ENCODE measurements at regions not wholly inside any gene's neighbourhood (a gene's known extent, or its start where the extent isn't known, plus 50 kb on each side); places are given as distances from the start of the nearest gene placed in this dataset.
"Not testable (repeated sequence)": the region's sequence is repeated elsewhere in the genome, so short reads cannot be mapped to it uniquely, and the experiment has no call there.

DNA sequence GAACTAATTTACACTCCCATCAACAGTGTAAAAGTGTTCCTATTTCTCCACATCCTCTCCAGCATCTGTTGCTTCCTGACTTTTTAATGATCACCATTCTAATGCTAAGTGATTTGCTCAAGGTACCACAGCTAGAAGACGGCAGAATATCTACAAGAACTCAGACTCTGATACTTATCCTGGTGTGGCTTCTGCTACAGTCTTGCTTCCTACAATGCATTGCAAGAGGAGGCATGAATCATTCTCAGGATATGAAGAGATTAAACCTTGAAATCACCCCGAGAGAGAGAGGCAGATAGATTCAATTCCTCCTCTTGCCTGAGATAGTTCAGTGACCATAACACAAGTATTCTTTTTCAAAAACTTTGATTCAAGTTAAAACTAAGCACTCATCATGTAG lies 306.4 kb downstream of the TBC1D4 start:
- no peak for DNase-seq

GRCh38 chr13:75175097-75175496 lies 306.9 kb downstream of the TBC1D4 start:
- not testable (repeated sequence) for DNase-seq

DNA sequence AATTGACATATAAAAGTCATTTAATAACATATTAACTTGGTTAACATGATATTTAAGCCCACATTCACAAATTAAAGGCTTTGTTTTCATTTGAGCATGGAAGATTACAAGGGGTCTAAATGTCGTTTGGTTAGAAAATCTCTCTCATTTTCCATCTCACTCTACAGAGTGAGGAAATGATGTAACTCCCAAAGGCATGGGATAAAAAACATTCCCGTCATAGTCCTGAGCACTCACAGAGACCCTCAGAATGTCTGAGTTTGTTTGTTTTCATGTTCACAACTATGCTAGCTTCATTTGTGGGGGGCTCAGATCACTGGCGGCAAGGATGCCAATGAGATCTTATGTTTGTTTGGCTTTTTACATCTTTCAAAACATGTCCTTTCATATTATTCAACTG lies 307.5 kb downstream of the TBC1D4 start:
- DNase-seq = no peak

DNA sequence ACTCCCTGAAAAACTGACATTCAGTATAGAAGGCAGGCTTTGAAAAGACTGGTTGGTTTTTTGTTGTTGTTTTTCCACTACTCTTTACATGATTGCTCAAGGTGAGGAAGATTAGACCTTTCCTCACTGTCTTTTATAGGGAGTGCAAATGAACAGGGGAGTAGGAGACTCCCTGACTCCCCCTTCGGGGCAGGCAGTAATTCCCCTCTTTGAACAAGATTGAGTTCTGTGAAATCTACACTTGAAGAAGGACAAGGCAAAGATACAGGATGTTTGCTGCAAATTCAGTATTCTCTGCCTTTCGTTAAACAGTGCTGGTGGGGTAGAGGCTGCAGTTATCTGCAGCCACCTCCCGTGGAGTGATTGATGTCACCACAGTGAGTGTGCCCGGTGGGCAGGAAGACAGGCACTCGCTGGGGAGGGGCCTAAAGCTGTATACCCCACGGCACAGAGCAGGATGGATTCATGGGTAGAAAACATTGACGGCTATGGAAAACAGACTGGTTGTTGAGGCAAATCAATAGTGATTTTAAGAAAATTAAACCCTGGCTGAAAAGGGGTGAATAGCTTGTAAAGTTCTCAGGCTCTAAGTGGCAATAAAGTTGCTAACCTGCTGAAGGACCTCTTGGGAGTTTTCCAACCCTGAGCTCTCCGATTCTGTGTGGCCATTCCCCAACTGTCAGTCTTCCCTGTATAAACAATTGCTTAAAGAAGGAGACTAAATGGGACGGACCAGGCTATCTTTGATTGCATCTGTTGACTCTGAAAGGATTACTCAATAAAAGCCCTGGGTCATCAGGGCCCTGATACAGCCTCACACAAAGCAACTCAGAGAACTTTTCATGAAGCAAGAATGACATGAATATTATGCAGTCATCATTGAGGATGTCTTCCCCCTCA lies 308.3 kb downstream of the TBC1D4 start:
- DNase-seq = no peak

- DNase-seq = no peak
These were observed 311.7 kb downstream of the TBC1D4 start for GRCh38 chr13:75170311-75170710.

- DNase-seq = no peak
These were observed 316.3 kb downstream of the TBC1D4 start for GRCh38 chr13:75165543-75166230.

GRCh38 chr13:75161804-75162203 lies 320.2 kb downstream of the TBC1D4 start:
- DNase-seq = no peak

DNA sequence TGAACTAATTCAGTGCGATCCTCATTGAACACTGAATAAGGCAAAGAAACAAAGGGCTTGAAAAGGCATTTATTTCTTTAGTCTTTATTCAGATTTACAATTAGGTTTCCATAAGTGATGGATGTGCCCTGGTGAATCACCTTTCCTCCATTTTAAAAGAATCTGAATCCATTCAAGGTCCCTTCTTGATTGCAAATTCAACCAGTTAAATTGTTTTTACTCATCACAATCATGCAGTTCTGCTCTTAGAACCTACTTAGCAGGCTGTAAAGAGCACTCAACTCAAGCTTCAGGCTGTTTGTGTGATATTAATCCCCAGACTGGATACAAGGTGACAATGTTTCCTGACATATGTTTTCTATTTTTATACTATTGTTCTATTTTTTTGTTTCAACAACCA lies 321.0 kb downstream of the TBC1D4 start:
- DNase-seq = no peak

GRCh38 chr13:75154331-75154730 lies 327.6 kb downstream of the TBC1D4 start:
- DNase-seq = no peak

GRCh38 chr13:75153834-75154233 lies 328.1 kb downstream of the TBC1D4 start:
- DNase-seq = no peak

GRCh38 chr13:75153386-75153785 lies 328.6 kb downstream of the TBC1D4 start:
- DNase-seq = no peak

- no peak for DNase-seq
These were observed 330.8 kb downstream of the TBC1D4 start for GRCh38 chr13:75151081-75151643.

- no peak for DNase-seq
These were observed 332.2 kb downstream of the TBC1D4 start for GRCh38 chr13:75149776-75150175.

DNA sequence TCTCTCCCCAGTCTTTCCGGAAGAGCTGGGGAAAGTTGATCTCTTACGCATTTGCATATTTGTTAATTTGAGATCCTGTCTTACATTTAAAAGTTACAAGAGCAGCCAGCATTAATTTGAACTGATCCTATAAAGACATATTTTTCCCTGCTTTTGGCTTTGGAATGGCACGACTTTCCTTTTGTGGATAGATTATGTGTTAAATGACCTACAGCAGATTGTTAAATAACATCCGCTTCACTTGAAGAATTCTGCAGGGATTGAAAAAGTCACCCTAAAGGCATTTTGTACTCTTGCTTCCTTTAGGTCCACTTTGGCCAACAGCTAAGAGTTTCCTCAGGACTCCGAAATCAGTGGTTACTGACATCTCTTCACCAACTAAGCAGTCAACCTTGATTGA lies 334.0 kb downstream of the TBC1D4 start:
- no peak for DNase-seq

DNA sequence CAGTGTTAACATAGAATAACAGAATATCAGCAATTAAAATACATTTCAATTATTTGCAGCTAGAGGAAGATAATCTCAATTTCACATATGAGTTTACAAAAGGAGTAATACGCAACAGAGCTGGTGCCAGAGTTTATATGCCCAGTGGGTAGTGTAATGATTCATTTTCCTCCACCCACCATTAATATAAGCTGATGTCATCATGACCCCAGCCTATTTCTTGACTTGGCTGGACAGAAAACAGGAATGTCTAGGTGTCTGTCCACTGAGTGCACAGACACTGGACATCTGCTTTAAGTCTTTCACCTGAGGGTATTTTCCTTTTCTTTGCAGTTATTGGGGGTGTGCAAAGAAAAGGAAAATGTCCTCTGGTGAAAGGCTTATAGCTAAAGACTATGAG lies 335.5 kb downstream of the TBC1D4 start:
- DNase-seq = no peak

DNA sequence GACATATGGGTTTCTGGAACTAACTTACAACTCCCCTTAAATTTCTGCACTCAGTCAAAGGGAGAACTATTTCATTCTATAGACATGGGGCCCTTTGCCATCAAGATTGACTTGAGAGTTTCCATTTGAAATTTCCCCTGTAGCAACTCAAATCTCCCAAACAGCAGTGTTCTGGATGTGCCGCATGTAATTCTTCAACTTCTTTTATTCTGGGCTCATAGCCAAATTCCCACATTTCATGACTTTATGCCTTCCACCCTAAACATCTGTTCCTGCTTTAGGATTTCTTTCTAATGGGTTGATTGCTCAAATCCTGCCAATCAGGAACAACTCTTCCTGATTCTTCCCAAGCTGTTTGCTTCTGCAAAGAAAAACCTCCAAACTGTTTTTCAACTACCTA lies 336.0 kb downstream of the TBC1D4 start:
- no peak for DNase-seq

DNA sequence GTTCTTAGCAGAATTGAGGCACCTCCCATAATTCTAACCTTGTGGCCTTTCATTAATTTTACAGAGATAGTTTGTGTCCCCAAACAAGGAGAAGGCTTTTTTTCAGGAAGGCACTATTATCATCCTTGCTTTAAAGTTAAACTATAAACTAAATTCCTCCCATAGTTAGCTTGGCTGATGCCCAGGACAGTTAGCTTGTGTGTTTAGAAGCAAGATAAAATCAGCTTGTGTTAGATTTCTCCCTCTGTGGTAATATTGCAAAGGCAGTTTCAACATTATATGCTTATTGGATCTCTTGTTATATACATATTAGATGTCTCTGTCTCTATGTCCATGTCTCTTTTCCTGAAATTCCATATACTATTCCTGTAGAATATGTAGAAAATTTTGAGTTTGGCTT lies 342.7 kb downstream of the TBC1D4 start:
- DNase-seq = no peak

DNA sequence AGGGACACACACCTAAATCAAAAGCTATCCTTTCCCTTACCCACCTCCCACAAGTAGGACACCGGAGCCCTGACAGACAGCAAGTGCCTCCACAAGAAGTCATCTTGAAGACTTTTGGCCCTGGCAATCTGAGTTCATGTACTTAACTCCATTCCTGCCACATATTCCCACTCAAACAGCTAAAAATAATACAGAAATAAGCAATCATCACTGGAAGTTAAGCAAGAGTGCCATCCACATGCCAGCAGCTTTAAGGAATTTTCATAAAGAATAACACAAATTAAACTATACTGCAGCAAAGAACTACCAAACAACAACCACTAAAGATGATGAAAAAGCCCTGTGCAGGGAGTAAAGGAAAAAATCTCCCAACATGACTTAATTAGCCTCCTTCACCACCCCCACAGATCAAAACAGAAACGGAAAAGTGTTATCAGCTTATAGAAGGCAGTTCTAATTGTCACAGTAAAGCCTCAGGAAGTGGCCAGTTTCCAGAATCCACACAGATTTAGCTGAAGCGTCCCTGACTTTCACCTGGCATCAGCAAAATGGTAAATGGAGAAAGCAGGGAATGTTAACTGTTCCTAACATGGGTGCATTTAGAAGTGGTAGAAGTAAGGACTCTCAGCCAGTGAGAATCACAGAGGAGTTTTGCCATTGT lies 343.9 kb downstream of the TBC1D4 start:
- DNase-seq = no peak

DNA sequence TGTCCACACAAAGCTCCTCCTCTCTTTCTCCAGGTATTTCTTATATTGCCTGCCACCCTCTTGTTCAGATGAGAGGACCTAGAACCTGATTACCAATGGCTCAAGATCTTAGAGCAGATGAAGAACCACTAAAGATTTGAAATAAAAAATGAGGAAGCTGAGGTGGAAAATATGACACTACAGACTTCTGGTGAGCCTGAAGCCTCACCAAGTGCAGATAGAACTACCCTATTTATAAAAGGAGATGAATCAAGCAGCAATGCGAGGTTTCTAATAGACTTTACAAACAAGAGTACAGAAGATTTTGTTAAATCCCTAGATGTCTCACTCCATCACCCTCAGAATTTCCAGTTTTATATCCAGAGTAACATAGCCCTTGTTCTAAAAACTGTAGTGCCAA lies 345.8 kb downstream of the TBC1D4 start:
- no peak for DNase-seq

DNA sequence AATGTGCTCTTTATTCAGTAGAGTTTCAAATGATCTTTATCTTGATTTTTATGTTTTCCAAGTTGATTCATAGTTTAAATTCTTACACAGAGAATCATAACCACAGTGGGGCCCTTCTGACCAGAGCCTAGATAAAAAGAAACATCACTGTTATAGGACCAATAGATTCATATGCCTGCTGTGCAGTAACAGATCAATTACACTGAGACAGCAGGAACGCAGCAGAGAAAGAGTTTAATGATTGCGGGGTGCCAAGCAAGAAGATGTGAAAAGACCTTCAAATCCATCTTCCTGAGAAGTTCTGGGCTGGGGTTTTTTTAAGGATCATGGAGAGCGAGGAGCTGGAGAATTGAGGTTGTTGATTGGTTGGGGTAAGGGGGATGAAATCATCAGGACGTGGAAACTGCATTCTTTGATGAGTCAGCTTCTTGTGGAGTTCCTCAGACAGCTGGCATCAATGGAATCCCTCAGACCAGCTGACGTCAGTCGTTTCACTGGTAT lies 346.6 kb downstream of the TBC1D4 start:
- no peak for DNase-seq

DNA sequence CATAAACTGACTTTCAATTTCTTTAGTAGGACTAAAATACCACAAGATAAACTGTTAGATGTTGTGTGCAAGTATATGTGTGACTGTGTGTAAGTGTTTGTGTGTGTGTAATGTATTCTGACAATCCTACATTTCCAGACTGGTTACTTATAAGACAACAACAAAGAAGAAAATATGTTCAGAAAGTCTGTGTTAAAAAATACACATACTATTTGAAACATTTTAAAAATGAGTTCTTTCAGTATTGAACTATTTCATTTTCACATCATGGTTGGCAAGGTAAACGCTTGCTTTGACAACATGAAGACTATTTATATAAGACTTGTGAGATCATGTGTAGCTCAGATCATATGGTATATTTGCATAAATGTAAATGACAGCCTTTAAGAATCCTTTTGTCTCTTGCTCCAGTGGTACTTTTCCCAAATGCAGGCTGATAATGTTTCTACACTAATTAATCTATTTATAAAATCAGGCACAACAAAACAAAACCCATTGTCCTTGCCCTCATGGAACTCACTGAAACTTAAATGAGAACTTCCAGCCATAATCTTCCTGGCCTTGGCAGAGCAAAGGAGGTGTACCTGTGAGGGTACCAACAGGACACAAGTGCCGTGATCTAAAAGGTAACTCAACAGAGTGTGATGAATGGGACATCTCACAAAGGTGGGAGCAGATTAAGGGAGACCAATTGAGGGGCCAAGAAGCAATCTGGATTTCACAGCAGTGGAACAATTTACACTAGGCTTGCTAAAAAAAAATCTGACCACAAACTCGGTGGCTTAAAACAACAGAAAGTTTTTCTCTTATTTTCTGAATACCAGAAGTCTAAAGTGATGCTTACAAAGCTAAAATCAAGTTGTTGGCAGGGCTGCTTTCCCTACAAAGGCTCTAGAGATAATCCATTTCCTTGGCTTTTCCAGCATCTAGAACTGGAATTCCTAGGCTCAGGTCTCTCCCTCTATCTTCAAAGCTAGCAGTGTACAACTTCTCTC lies 349.0 kb downstream of the TBC1D4 start:
- DNase-seq = no peak

DNA sequence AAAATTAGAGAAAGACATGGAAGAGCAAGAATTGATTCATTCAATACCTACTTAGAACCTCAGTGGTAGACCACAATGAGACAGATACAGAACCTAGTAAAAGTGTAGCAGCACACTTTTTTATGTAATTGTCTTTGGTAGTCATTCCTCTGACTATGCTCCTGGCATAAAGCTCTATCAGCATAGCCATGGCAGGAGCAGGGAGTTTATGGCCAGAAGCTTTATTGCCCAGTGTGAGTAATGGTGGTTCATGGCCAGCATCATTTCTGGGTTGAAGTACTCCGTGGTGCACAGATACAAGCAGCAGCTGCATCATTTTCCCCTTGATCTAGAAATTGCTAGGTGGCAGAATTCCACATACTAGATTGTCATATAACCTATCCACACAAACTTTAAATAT lies 352.6 kb downstream of the TBC1D4 start:
- DNase-seq = no peak
